HepG2 (cell line): ENCODE measurements at regions not wholly inside any gene's neighbourhood (a gene's known extent, or its start where the extent isn't known, plus 50 kb on each side); places are given as distances from the start of the nearest gene placed in this dataset.
A peak's percentile ranks its signal among the peaks of the same experiment; 100 is the strongest.

Source experiments
- ATF7 ChIP-seq, 2 experiments: fragments of 450-650 bp in 1 of 2; sonication (generic) in 1 of 2; formaldehyde crosslinking in 1 of 2; IDR thresholded peaks; 2 replicates each; pipeline versions ENCODE4 v1.4.0 to v1.6.1; 2016 to 2020; ENCODE audit warnings: antibody characterized with exemption in 1 of 2, mild to moderate bottlenecking in 1 of 2, missing genetic modification reagents in 1 of 2
- DDIT3 ChIP-seq: sonication (generic); formaldehyde crosslinking; IDR thresholded peaks from 2 replicates; pipeline ENCODE4 v1.4.0; 2020; ENCODE audit warnings: mild to moderate bottlenecking, missing genetic modification reagents
- FOSL1 ChIP-seq: sonication (generic); formaldehyde crosslinking; IDR thresholded peaks from 2 replicates; pipeline ENCODE4 v1.9.0; 2021; ENCODE audit warnings: missing genetic modification reagents, borderline replicate concordance
- MEIS2 ChIP-seq: sonication (generic); formaldehyde crosslinking; IDR thresholded peaks from 2 replicates; pipeline ENCODE4 v1.9.0; 2021; ENCODE audit warnings: mild to moderate bottlenecking, missing genetic modification reagents
- NFIB ChIP-seq: sonication (generic); formaldehyde crosslinking; IDR thresholded peaks from 2 replicates; pipeline ENCODE4 v1.9.0; 2021; ENCODE audit warnings: missing genetic modification reagents, mild to moderate bottlenecking, borderline replicate concordance
- RBAK ChIP-seq: sonication (generic); formaldehyde crosslinking; IDR thresholded peaks from 2 replicates; pipeline ENCODE4 v1.5.1; 2020; ENCODE audit warnings: mild to moderate bottlenecking, missing genetic modification reagents
- REL ChIP-seq: sonication (generic); formaldehyde crosslinking; conservative IDR thresholded peaks from 2 replicates; pipeline ENCODE4 v1.8.0; 2022; ENCODE audit warnings: mild to moderate bottlenecking, missing genetic modification reagents, moderate library complexity
- RNF2 ChIP-seq: fragments of 450-650 bp; conservative IDR thresholded peaks from 2 replicates; pipeline ENCODE4 v1.6.1; 2016; ENCODE audit warnings: low read depth
- SAP130 ChIP-seq: IDR thresholded peaks from 2 replicates; pipeline ENCODE4 v1.6.1; 2016; ENCODE audit warnings: low read depth
- TCF7 ChIP-seq: sonication (generic); IDR thresholded peaks from 2 replicates; pipeline ENCODE4 v1.6.1; 2016; ENCODE audit warnings: antibody characterized with exemption, low read depth
- TRIM22 ChIP-seq: fragments of 450-650 bp; IDR thresholded peaks from 2 replicates; pipeline ENCODE4 v1.6.1; 2017
- ZBED4 ChIP-seq: sonication (generic); formaldehyde crosslinking; IDR thresholded peaks from 2 replicates; pipeline ENCODE4 v1.4.0; 2020; ENCODE audit warnings: missing genetic modification reagents, borderline replicate concordance
- ZNF10 ChIP-seq: sonication (generic); formaldehyde crosslinking; IDR thresholded peaks from 2 replicates; pipeline ENCODE4 v1.4.0; 2020; ENCODE audit warnings: mild to moderate bottlenecking, low read depth, missing genetic modification reagents, borderline replicate concordance
- ZNF101 ChIP-seq: sonication (generic); formaldehyde crosslinking; IDR thresholded peaks from 2 replicates; pipeline ENCODE4 v1.4.0; 2020; ENCODE audit warnings: mild to moderate bottlenecking, low read depth, missing genetic modification reagents, borderline replicate concordance
- ZNF142 ChIP-seq: sonication (generic); formaldehyde crosslinking; IDR thresholded peaks from 2 replicates; pipeline ENCODE4 v1.4.0; 2020; ENCODE audit warnings: missing genetic modification reagents
- ZNF570 ChIP-seq: sonication (generic); formaldehyde crosslinking; IDR thresholded peaks from 2 replicates; pipeline ENCODE4 v1.4.0; 2020; ENCODE audit warnings: mild to moderate bottlenecking, missing genetic modification reagents, borderline replicate concordance
- ZNF776 ChIP-seq: sonication (generic); formaldehyde crosslinking; IDR thresholded peaks from 2 replicates; pipeline ENCODE4 v1.4.0; 2020; ENCODE audit warnings: mild to moderate bottlenecking, missing genetic modification reagents

- no peak for TF ChIP-seq TRIM22
- TF ChIP-seq FOSL1 (CRISPR knock-in tag): no peak
- peak; percentile 61 for TF ChIP-seq SAP130 (CRISPR knock-in tag)
- TF ChIP-seq ZNF570 (CRISPR knock-in tag): no peak
- TF ChIP-seq REL (CRISPR knock-in tag): no peak
- no peak for TF ChIP-seq DDIT3 (CRISPR knock-in tag)
- no peak for TF ChIP-seq ZBED4 (CRISPR knock-in tag)
- no peak for TF ChIP-seq RNF2
- TF ChIP-seq ATF7 (IDR thresholded peaks at IDR 0.05): no peak
- TF ChIP-seq ATF7 (CRISPR knock-in tag; IDR thresholded peaks at IDR 0.05): no peak
- no peak for TF ChIP-seq ZNF10 (CRISPR knock-in tag)
- TF ChIP-seq MEIS2: no peak
- TF ChIP-seq NFIB (CRISPR knock-in tag): no peak
- TF ChIP-seq TCF7: peak; percentile 56
- TF ChIP-seq ZNF142 (CRISPR knock-in tag): no peak
- no peak for TF ChIP-seq ZNF101
- TF ChIP-seq ZNF776 (CRISPR knock-in tag): no peak
- peak; percentile 75; the same call in 1 of the 2 replicates for TF ChIP-seq RBAK (CRISPR knock-in tag)
These were observed 195.4 kb upstream of the ARL4C start (continued) for GRCh38 chr2:234691968-234692955.
